Transverse colon (tissue), 4 donors: ENCODE measurements at regions not wholly inside any gene's neighbourhood (a gene's known extent, or its start where the extent isn't known, plus 50 kb on each side); places are given as distances from the start of the nearest gene placed in this dataset.

Experiments
- CTCF ChIP-seq, 5 experiments: fragments of 200-600 bp in 3 of 5; fragments of 450-650 bp in 2 of 5; sonication (generic) in 3 of 5; IDR thresholded peaks; 1 replicate in 2 of 5; 2 replicates in 3 of 5; pipeline ENCODE4 v1.5.1; 2016 to 2017; ENCODE audit warnings: antibody characterized with exemption in 5 of 5, inconsistent platforms in 3 of 5, mild to moderate bottlenecking in 2 of 5, moderate library complexity in 1 of 5
- EP300 ChIP-seq: sonication (generic); formaldehyde crosslinking; IDR thresholded peaks from one replicate; pipeline ENCODE4 v1.6.1; 2017; ENCODE audit warnings: antibody characterized with exemption, low read depth
- POLR2AphosphoS5 ChIP-seq, 3 donors: sonication (generic); formaldehyde crosslinking; IDR thresholded peaks; one replicate each; pipeline ENCODE4 v1.6.1; 2016; ENCODE audit warnings: antibody characterized with exemption in 3 of 3

GRCh38 chr13:104267206-104267811, 1201.1 kb upstream of the SLC10A2 start:
- no peak for TF ChIP-seq POLR2AphosphoS5 (IDR thresholded peaks at IDR 0.05)
- TF ChIP-seq CTCF (IDR thresholded peaks at IDR 0.05), result no peak
- TF ChIP-seq EP300, result no peak
